NB4 (cell line): ENCODE measurements at regions not wholly inside any gene's neighbourhood (a gene's known extent, or its start where the extent isn't known, plus 50 kb on each side); places are given as distances from the start of the nearest gene placed in this dataset.

Experiments used
- CTCF ChIP-seq: IDR thresholded peaks from one replicate; pipeline ENCODE4 v1.5.1; 2012; ENCODE audit warnings: low read depth, low read length
- MAX ChIP-seq: IDR thresholded peaks from 2 replicates; pipeline ENCODE4 v1.6.1; 2011; ENCODE audit warnings: low read depth, low read length
- MYC ChIP-seq: IDR thresholded peaks from 2 replicates; pipeline ENCODE4 v1.6.1; 2011; ENCODE audit warnings: low read depth, low read length
- POLR2A ChIP-seq: IDR thresholded peaks from 2 replicates; pipeline ENCODE4 v1.6.1; 2011; ENCODE audit warnings: mild to moderate bottlenecking; ENCODE audit not compliant: insufficient read length; ENCODE audit errors: extremely low read depth

- no peak for TF ChIP-seq POLR2A
- TF ChIP-seq CTCF = no peak
- no peak for TF ChIP-seq MAX
- no peak for TF ChIP-seq MYC
Measured at GRCh38 chr2:149915151-149915550, 327.6 kb upstream of the MMADHC start.
